Panc1 (cell line): ENCODE measurements at regions not wholly inside any gene's neighbourhood (a gene's known extent, or its start where the extent isn't known, plus 50 kb on each side); places are given as distances from the start of the nearest gene placed in this dataset.

Experiments used
- POLR2AphosphoS5 ChIP-seq: IDR thresholded peaks from 2 replicates; pipeline ENCODE4 v1.6.1; 2012; ENCODE audit warnings: mild to moderate bottlenecking, low read depth, low read length, moderate library complexity
- SIN3A ChIP-seq: IDR thresholded peaks from 2 replicates; pipeline ENCODE4 v1.6.1; 2012; ENCODE audit warnings: low read depth, mild to moderate bottlenecking, low read length, moderate library complexity, borderline replicate concordance; ENCODE audit not compliant: insufficient read depth
- TCF7L2 ChIP-seq: IDR thresholded peaks from 2 replicates; pipeline ENCODE4 v1.6.1; 2011; ENCODE audit warnings: mild to moderate bottlenecking, low read depth, low read length, inconsistent platforms
- TF ChIP-seq, protein P1 (sequence below): fragments of 450-650 bp; IDR thresholded peaks from 2 replicates; pipeline ENCODE4 v1.5.1; 2017; ENCODE audit warnings: mild to moderate bottlenecking
- TF ChIP-seq, protein P2 (sequence below), 2 experiments: IDR thresholded peaks; 2 replicates each; pipeline ENCODE4 v1.6.1; 2011 to 2012; ENCODE audit warnings: low read depth in 2 of 2, control low read depth in 1 of 2, low read length in 1 of 2, mild to moderate bottlenecking in 1 of 2, moderate library complexity in 1 of 2; ENCODE audit not compliant: insufficient read depth in 1 of 2

DNA sequence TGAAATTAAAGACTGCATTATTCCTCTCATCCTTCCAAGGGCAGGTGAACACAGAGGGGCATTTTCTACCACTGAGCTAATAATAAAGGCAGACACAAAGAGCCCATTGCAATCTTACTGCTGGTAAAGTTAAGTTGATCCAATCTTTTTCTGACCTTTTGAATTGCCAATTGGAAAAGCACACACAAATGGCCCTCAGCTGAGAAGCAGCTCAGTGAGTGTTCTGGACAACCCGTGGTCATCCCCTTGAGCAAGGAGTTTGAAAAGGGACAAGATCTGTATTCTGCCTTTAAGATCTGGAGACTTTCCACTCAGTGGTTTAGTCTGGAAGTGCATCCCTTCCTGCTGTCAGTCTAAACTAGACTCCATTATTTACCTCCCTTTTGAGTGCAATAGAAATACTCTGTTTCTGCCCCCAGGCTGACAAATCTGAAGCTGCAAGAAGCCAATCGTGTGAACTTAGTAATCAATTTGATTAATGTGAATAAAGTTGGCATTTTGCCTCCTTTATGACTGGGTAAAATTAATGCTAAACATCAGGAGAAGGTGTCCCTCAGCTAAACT, 835.7 kb downstream of the MAT2B start:
- TF ChIP-seq POLR2AphosphoS5 (no peak), SIN3A (no peak), TCF7L2 (no peak)
- TF ChIP-seq, protein P1, sequence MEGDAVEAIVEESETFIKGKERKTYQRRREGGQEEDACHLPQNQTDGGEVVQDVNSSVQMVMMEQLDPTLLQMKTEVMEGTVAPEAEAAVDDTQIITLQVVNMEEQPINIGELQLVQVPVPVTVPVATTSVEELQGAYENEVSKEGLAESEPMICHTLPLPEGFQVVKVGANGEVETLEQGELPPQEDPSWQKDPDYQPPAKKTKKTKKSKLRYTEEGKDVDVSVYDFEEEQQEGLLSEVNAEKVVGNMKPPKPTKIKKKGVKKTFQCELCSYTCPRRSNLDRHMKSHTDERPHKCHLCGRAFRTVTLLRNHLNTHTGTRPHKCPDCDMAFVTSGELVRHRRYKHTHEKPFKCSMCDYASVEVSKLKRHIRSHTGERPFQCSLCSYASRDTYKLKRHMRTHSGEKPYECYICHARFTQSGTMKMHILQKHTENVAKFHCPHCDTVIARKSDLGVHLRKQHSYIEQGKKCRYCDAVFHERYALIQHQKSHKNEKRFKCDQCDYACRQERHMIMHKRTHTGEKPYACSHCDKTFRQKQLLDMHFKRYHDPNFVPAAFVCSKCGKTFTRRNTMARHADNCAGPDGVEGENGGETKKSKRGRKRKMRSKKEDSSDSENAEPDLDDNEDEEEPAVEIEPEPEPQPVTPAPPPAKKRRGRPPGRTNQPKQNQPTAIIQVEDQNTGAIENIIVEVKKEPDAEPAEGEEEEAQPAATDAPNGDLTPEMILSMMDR, result no peak
- TF ChIP-seq, protein P2, sequence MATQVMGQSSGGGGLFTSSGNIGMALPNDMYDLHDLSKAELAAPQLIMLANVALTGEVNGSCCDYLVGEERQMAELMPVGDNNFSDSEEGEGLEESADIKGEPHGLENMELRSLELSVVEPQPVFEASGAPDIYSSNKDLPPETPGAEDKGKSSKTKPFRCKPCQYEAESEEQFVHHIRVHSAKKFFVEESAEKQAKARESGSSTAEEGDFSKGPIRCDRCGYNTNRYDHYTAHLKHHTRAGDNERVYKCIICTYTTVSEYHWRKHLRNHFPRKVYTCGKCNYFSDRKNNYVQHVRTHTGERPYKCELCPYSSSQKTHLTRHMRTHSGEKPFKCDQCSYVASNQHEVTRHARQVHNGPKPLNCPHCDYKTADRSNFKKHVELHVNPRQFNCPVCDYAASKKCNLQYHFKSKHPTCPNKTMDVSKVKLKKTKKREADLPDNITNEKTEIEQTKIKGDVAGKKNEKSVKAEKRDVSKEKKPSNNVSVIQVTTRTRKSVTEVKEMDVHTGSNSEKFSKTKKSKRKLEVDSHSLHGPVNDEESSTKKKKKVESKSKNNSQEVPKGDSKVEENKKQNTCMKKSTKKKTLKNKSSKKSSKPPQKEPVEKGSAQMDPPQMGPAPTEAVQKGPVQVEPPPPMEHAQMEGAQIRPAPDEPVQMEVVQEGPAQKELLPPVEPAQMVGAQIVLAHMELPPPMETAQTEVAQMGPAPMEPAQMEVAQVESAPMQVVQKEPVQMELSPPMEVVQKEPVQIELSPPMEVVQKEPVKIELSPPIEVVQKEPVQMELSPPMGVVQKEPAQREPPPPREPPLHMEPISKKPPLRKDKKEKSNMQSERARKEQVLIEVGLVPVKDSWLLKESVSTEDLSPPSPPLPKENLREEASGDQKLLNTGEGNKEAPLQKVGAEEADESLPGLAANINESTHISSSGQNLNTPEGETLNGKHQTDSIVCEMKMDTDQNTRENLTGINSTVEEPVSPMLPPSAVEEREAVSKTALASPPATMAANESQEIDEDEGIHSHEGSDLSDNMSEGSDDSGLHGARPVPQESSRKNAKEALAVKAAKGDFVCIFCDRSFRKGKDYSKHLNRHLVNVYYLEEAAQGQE (IDR thresholded peaks at IDR 0.05; ENCODE audit: insufficient read depth in 1 of 2, low read depth in 2 of 2, low read length in 1 of 2), result no peak
